ENCODE measurements at regions not wholly inside any gene's neighbourhood (a gene's known extent, or its start where the extent isn't known, plus 50 kb on each side); places are given as distances from the start of the nearest gene placed in this dataset.

DNA sequence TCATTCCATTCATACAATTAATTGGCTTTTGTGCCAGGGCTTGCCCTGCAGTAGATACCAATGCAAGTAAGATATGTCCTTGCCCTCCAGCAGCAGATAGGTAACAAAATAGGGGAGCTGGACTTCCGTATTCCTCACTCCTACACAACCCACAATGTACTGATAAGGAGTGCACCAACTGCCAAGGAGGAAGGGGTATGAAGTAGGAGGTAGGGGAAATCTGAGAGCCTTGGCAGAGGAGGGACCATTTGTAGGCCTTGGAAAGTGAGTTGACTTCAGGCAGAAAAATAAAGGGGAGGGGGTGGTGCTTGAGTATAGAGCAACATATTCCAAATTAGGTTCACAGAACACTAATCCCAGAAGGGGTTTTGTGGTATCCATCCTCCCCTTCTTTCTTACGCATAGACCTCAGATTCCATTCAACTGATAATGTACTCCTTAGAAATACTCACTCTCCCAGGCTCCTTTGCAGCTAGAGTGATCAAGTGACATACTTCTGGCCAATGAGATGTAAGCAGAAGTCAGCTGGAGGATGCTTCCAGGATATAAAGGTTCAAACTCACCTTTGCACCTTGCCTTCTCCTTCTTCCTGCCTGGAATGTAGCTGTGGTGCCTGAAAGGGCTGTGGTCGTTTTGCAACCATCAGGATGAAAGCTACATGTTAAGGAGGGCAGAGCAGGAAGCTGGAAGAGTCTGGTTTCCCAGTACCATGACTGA is 127.1 kb upstream of the SMAD3 start:
- TF ChIP-seq, protein P1, sequence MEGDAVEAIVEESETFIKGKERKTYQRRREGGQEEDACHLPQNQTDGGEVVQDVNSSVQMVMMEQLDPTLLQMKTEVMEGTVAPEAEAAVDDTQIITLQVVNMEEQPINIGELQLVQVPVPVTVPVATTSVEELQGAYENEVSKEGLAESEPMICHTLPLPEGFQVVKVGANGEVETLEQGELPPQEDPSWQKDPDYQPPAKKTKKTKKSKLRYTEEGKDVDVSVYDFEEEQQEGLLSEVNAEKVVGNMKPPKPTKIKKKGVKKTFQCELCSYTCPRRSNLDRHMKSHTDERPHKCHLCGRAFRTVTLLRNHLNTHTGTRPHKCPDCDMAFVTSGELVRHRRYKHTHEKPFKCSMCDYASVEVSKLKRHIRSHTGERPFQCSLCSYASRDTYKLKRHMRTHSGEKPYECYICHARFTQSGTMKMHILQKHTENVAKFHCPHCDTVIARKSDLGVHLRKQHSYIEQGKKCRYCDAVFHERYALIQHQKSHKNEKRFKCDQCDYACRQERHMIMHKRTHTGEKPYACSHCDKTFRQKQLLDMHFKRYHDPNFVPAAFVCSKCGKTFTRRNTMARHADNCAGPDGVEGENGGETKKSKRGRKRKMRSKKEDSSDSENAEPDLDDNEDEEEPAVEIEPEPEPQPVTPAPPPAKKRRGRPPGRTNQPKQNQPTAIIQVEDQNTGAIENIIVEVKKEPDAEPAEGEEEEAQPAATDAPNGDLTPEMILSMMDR (conservative IDR thresholded peaks at IDR 0.05; ENCODE audit: low read length): no peak
- no peak for TF ChIP-seq EZH2phosphoT487 (IDR thresholded peaks at IDR 0.05; ENCODE audit: borderline replicate concordance, low read depth, low read length)

Measured in OCI-LY7 (cell line).